HepG2 (cell line): ENCODE measurements at regions not wholly inside any gene's neighbourhood (a gene's known extent, or its start where the extent isn't known, plus 50 kb on each side); places are given as distances from the start of the nearest gene placed in this dataset.

Experiments
- HES4 ChIP-seq: sonication (generic); formaldehyde crosslinking; IDR thresholded peaks from 2 replicates; pipeline ENCODE4 v1.9.0; 2021; ENCODE audit warnings: mild to moderate bottlenecking, missing genetic modification reagents, borderline replicate concordance
- HHEX ChIP-seq: IDR thresholded peaks from 2 replicates; pipeline ENCODE4 v1.6.1; 2016; ENCODE audit warnings: control low read depth
- NFKBIZ ChIP-seq: IDR thresholded peaks from 2 replicates; pipeline ENCODE4 v1.6.1; 2018; ENCODE audit warnings: missing genetic modification reagents, missing compliant biosample characterization
- NFRKB ChIP-seq: fragments of 450-650 bp; IDR thresholded peaks from 2 replicates; pipeline ENCODE4 v1.6.1; 2017
- PHB2 ChIP-seq: fragments of 450-650 bp; IDR thresholded peaks from 2 replicates; pipeline ENCODE4 v1.6.1; 2018; ENCODE audit not compliant: partially characterized antibody
- PTBP1 ChIP-seq: fragments of 200-400 bp; formaldehyde crosslinking; IDR thresholded peaks from 2 replicates; pipeline ENCODE4 v1.6.1; 2018; ENCODE audit warnings: low read length, low read depth; ENCODE audit not compliant: poor library complexity, severe bottlenecking
- RAD51 ChIP-seq: fragments of 450-650 bp; IDR thresholded peaks from 2 replicates; pipeline ENCODE4 v1.6.1; 2016; ENCODE audit warnings: borderline replicate concordance
- RNF219 ChIP-seq: sonication (generic); formaldehyde crosslinking; IDR thresholded peaks from 2 replicates; pipeline ENCODE4 v1.5.0; 2020; ENCODE audit warnings: mild to moderate bottlenecking, missing genetic modification reagents
- RORA ChIP-seq: sonication (generic); formaldehyde crosslinking; IDR thresholded peaks from 2 replicates; pipeline ENCODE4 v1.5.0; 2020; ENCODE audit warnings: mild to moderate bottlenecking, missing genetic modification reagents, moderate library complexity
- U2AF2 ChIP-seq: fragments of 200-400 bp; formaldehyde crosslinking; IDR thresholded peaks from 2 replicates; pipeline ENCODE4 v1.6.1; 2017; ENCODE audit warnings: low read depth, mild to moderate bottlenecking, low read length
- ZBTB1 ChIP-seq: sonication (generic); formaldehyde crosslinking; IDR thresholded peaks from 2 replicates; pipeline ENCODE4 v1.4.0; 2020; ENCODE audit warnings: missing genetic modification reagents, borderline replicate concordance
- ZNF143 ChIP-seq: sonication (generic); formaldehyde crosslinking; IDR thresholded peaks from 2 replicates; pipeline ENCODE4 v1.4.0; 2020; ENCODE audit warnings: missing genetic modification reagents
- ZNF274 ChIP-seq: sonication (generic); formaldehyde crosslinking; IDR thresholded peaks from 2 replicates; pipeline ENCODE4 v1.5.1; 2020; ENCODE audit warnings: mild to moderate bottlenecking, missing genetic modification reagents
- ZNF281 ChIP-seq: sonication (generic); formaldehyde crosslinking; IDR thresholded peaks from 2 replicates; pipeline ENCODE4 v1.4.0; 2020; ENCODE audit warnings: missing genetic modification reagents, borderline replicate concordance
- ZNF432 ChIP-seq: sonication (generic); formaldehyde crosslinking; IDR thresholded peaks from 2 replicates; pipeline ENCODE4 v1.5.0; 2020; ENCODE audit warnings: missing genetic modification reagents, mild to moderate bottlenecking, borderline replicate concordance
- ZNF546 ChIP-seq: sonication (generic); formaldehyde crosslinking; conservative IDR thresholded peaks from 2 replicates; pipeline ENCODE4 v1.8.1; 2023; ENCODE audit warnings: mild to moderate bottlenecking, missing genetic modification reagents
- ZNF558 ChIP-seq: sonication (generic); formaldehyde crosslinking; IDR thresholded peaks from 2 replicates; pipeline ENCODE4 v1.9.0; 2022; ENCODE audit warnings: mild to moderate bottlenecking, missing genetic modification reagents, borderline replicate concordance
- ZNF572 ChIP-seq: sonication (generic); formaldehyde crosslinking; IDR thresholded peaks from 2 replicates; pipeline ENCODE4 v1.5.1; 2020; ENCODE audit warnings: mild to moderate bottlenecking, missing genetic modification reagents
- ZNF710 ChIP-seq: sonication (generic); formaldehyde crosslinking; IDR thresholded peaks from 2 replicates; pipeline ENCODE4 v1.5.0; 2020; ENCODE audit warnings: mild to moderate bottlenecking, missing genetic modification reagents, borderline replicate concordance
- ZNF841 ChIP-seq: sonication (generic); formaldehyde crosslinking; IDR thresholded peaks from 2 replicates; pipeline ENCODE4 v1.8.1; 2023; ENCODE audit warnings: missing genetic modification reagents, borderline replicate concordance
- ZNF891 ChIP-seq: sonication (generic); formaldehyde crosslinking; IDR thresholded peaks from 2 replicates; pipeline ENCODE4 v1.5.0; 2020; ENCODE audit warnings: mild to moderate bottlenecking, missing genetic modification reagents
- TF ChIP-seq, protein P1 (sequence below): sonication (generic); formaldehyde crosslinking; IDR thresholded peaks from 2 replicates; pipeline ENCODE4 v1.8.0; 2022; ENCODE audit warnings: missing genetic modification reagents, low read depth, mild to moderate bottlenecking, borderline replicate concordance
- TF ChIP-seq, protein P2 (sequence below): sonication (generic); formaldehyde crosslinking; IDR thresholded peaks from 2 replicates; pipeline ENCODE4 v1.8.1; 2023; ENCODE audit warnings: mild to moderate bottlenecking, missing genetic modification reagents, borderline replicate concordance

- TF ChIP-seq ZNF710 (CRISPR knock-in tag) (peak; percentile 35; the same call in 1 of the 2 replicates), ZNF546 (no peak; the same call in 1 of the 2 replicates), ZNF143 (CRISPR knock-in tag) (no peak), RORA (no peak), ZNF891 (peak; percentile 44; the same call in 1 of the 2 replicates), ZNF572 (CRISPR knock-in tag) (peak; percentile 25; the same call in 1 of the 2 replicates), RAD51 (no peak), NFRKB (peak; percentile 89), ZNF432 (CRISPR knock-in tag) (no peak), ZNF841 (CRISPR knock-in tag) (0 out of 2 replicates have a peak, but pooled peaks have one; percentile 51), U2AF2 (no peak), ZNF558 (no peak; the same call in 1 of the 2 replicates), HES4 (CRISPR knock-in tag) (no peak), RNF219 (CRISPR knock-in tag) (no peak; the same call in 1 of the 2 replicates), PTBP1 (peak; percentile 92), ZNF274 (CRISPR knock-in tag) (peak; percentile 31; the same call in 1 of the 2 replicates), NFKBIZ (CRISPR knock-in tag) (0 out of 2 replicates have a peak, but pooled peaks have one; percentile 32), ZBTB1 (no peak), PHB2 (no peak), HHEX (CRISPR knock-in tag) (no peak), ZNF281 (CRISPR knock-in tag) (peak; percentile 64)
- TF ChIP-seq, protein P1, sequence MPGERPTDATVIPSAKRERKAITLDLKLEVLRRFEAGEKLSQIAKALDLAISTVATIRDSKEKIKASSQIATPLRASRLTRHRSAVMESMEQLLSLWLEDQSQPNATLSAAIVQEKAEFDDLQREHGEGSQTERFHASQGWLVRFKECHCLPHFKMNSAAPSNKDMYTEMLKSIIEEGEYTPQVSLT (CRISPR knock-in tag), result no peak; the same call in 1 of the 2 replicates
- TF ChIP-seq, protein P2, sequence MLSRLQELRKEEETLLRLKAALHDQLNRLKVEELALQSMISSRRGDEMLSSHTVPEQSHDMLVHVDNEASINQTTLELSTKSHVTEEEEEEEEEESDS (CRISPR knock-in tag), result no peak
These were observed 106.6 kb upstream of the HNRNPU start (continued) for GRCh38 chr1:244970744-244971551.
